ENCODE measurements at regions not wholly inside any gene's neighbourhood (a gene's known extent, or its start where the extent isn't known, plus 50 kb on each side); places are given as distances from the start of the nearest gene placed in this dataset.

DNA sequence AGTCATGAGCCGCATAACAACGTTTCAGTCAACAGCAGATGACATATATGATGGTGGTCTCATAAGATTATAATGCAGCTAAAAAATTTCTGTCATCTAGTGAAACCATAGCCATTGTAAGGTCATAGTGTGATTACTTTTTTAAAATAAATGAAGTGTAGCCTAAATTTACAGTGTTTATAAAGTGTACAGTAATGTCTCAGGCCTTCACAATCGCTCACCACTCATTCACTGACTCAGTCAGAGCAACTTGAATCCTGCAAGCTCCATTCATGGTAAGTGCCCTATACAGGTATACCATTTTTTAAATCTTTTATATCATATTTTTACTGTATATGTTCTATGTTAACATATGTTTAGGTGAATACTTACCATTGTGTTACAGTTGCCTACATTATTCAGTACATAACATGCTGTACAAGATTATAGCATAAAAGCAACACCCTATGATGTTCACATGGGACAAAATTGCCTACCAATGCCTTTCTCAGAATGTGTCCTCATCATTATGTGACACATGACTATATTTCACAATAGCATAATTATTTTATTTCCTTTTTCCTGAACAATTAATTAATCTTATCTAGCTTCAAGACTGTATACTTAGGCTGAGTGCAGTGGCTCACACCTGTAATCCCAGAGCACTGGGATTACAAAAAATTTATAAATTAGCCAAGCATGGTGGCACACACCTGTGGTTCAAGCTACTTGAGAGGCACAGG is 1115.9 kb upstream of the ZEB2 start:
- H3K4me3 Mint-ChIP-seq = no peak overlapping the region
- no peak overlapping the region for H2AFZ ChIP-seq (ENCODE audit: low read length)
- H3K79me1 ChIP-seq (ENCODE audit: insufficient read depth, low read depth, low read length, poor library complexity, severe bottlenecking) = no peaks in the 10 kb centered on the region
- H3K9me3 ChIP-seq (ENCODE audit: control insufficient read depth, low read depth, low read length) = no peaks in the 10 kb centered on the region
- H3K23ac ChIP-seq (ENCODE audit: insufficient read length, low read depth, low read length) = no peak overlapping the region
- no peak overlapping the region for H2BK120ac ChIP-seq (ENCODE audit: low read depth, low read length, poor library complexity, severe bottlenecking)
- no peaks in the 10 kb centered on the region for H3K27me3 Mint-ChIP-seq (ENCODE audit: low read depth)
- H3K4me1 ChIP-seq (ENCODE audit: insufficient read depth, low read length) = no peaks in the 10 kb centered on the region
- H3K18ac ChIP-seq (ENCODE audit: insufficient read length, low read depth, low read length) = no peak overlapping the region
- no peak for DNase-seq
- no peaks in the 10 kb centered on the region for H3K27me3 ChIP-seq (ENCODE audit: insufficient read depth, low read length)
- no peak overlapping the region for H4K5ac ChIP-seq (ENCODE audit: insufficient read length, low read depth, low read length)
- H3K27ac ChIP-seq (ENCODE audit: insufficient read length, low read depth, low read length) = no peak overlapping the region
- H3K36me3 Mint-ChIP-seq (ENCODE audit: insufficient read depth in 1 of 3, low read depth in 3 of 3) = no peaks in the 10 kb centered on the region
- H4K20me1 ChIP-seq (ENCODE audit: control insufficient read depth, insufficient read depth, insufficient read length) = no peaks in the 10 kb centered on the region
- no peak overlapping the region for H3T11ph ChIP-seq (ENCODE audit: low read length)
- H3K4me1 Mint-ChIP-seq = no peaks in the 10 kb centered on the region
- H2BK15ac ChIP-seq (ENCODE audit: low read depth, low read length) = no peak overlapping the region
- H2BK20ac ChIP-seq (ENCODE audit: low read depth, low read length, poor library complexity, severe bottlenecking) = no peak overlapping the region
- H3K9me3 Mint-ChIP-seq = no peaks in the 10 kb centered on the region
- no peak overlapping the region for H3K9ac ChIP-seq (ENCODE audit: extremely low read depth, insufficient read length, low read length)
- no peak overlapping the region for H3K4me2 ChIP-seq (ENCODE audit: insufficient read depth, insufficient read length, low read length)
- H3K14ac ChIP-seq (ENCODE audit: insufficient read depth, low read length) = no peak overlapping the region
- TF ChIP-seq, protein P1, sequence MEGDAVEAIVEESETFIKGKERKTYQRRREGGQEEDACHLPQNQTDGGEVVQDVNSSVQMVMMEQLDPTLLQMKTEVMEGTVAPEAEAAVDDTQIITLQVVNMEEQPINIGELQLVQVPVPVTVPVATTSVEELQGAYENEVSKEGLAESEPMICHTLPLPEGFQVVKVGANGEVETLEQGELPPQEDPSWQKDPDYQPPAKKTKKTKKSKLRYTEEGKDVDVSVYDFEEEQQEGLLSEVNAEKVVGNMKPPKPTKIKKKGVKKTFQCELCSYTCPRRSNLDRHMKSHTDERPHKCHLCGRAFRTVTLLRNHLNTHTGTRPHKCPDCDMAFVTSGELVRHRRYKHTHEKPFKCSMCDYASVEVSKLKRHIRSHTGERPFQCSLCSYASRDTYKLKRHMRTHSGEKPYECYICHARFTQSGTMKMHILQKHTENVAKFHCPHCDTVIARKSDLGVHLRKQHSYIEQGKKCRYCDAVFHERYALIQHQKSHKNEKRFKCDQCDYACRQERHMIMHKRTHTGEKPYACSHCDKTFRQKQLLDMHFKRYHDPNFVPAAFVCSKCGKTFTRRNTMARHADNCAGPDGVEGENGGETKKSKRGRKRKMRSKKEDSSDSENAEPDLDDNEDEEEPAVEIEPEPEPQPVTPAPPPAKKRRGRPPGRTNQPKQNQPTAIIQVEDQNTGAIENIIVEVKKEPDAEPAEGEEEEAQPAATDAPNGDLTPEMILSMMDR (conservative IDR thresholded peaks at IDR 0.05) = no peak
- WGBS (ENCODE audit: extremely low coverage, insufficient read length, low lambda C conversion rate) = no CpG with 5 or more reads among the region's 3 CpGs
- no peak overlapping the region for H3K27ac Mint-ChIP-seq
- no peak overlapping the region for H2BK12ac ChIP-seq (ENCODE audit: insufficient read length, low read depth, low read length)
- no peak overlapping the region for H3K4ac ChIP-seq (ENCODE audit: low read depth, low read length)
- H3K79me2 ChIP-seq (ENCODE audit: insufficient read depth, low read length) = no peaks in the 10 kb centered on the region
- H3K23me2 ChIP-seq (ENCODE audit: insufficient read length, low read depth, low read length, poor library complexity, severe bottlenecking) = no peaks in the 10 kb centered on the region
- H3K56ac ChIP-seq (ENCODE audit: insufficient read length, low read depth, low read length) = no peak overlapping the region
- H2BK5ac ChIP-seq (ENCODE audit: insufficient read length, low read length) = no peak overlapping the region
- no peak overlapping the region for H4K8ac ChIP-seq (replicated peaks; ENCODE audit: insufficient read length, low read depth, low read length)
- no peak overlapping the region for H2AK5ac ChIP-seq (ENCODE audit: insufficient read length, low read length)
- no peak overlapping the region for H4K91ac ChIP-seq (ENCODE audit: insufficient read length, low read depth, low read length)
